GM19328 (cell line): ENCODE measurements at regions not wholly inside any gene's neighbourhood (a gene's known extent, or its start where the extent isn't known, plus 50 kb on each side); places are given as distances from the start of the nearest gene placed in this dataset.
"Not testable (repeated sequence)": the region's sequence is repeated elsewhere in the genome, so short reads cannot be mapped to it uniquely, and the experiment has no call there.

ENCODE experiments used
- ATAC-seq: cut with Tn5 transposase; IDR thresholded peaks from one replicate; pipeline ENCODE4 v1.9.1; 2021; ENCODE audit warnings: mild to moderate bottlenecking, moderate library complexity; ENCODE audit not compliant: unreplicated experiment

DNA sequence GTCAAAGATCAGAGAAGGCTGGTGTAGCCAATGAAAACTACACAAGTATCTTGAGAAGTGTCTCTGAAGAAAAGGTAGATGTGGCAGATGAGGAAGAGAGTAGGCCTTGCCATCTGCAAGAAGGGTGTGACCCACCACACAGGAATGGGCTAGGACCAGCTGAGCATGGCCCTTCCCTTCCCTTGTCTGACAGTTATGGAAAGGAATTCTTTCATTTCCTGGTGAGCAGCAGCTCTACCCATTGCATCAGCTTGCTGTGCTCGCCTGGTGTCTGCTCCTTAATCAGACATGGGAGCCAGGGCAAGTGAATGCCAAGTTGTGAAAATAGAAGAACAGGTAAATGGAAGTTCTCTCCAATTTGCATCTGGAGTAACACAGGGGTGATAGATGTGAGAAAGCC, 145.2 kb upstream of the KRR1 start:
- no peak for ATAC-seq

DNA sequence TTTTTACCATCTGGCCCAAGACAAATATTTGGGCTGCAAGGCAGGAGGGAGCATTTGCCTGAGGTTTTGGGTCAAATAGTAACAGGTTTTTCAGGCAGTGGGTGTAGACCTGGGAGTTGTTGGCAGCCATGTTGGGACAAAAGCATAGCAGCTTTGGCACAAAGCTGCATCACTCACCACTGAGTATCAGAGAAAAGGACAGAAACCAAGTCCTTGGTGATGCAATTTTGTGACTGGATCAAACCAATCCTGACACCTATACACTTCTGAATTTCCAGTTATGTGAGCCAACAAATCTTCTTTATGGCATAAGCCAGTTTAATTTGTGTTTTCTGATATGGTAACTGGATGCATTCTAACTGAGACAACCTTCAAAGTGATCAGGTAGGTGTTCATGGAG, 144.8 kb upstream of the KRR1 start:
- no peak for ATAC-seq

DNA sequence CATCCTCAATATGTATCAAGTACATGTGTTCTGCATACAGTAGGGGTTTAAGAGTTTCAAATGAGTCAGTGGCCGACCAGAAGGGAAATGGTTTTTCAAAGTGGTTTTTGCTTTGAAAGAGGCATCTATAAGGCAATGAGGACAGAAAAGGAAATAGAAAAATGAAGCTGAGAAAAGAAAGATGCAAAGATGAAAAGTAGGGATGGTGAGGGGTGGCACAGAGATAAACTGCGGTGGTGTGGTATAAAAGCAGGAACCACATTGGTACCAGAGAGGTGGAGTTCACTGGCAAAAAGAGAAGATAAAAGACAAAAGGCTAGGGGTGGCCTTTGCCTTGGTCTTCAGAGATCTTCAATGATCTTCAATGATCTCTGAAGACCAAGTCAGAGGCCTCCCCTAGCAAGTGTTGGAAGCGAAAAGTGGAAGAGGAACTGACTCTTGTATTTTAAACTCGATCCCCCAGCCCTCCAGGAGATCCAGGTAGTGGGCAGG, 144.0 kb upstream of the KRR1 start:
- peak; percentile 50 for ATAC-seq

DNA sequence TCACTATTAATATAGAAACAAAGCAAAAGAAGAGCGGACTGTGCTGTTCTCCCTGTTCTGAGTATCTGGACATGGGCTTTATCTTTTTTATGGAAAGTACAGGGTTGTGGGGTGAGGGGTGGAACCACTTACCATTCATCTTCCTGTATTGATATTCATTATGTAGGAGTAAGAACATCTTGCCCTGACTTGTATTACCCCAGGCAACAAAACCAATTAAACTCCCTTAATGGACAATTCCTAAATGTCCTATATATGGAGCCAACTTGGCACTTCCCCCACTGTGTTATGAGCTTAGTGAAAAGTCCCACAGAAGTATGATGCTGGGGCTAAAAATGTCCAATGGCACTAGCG, 139.9 kb upstream of the KRR1 start:
- no peak for ATAC-seq

DNA sequence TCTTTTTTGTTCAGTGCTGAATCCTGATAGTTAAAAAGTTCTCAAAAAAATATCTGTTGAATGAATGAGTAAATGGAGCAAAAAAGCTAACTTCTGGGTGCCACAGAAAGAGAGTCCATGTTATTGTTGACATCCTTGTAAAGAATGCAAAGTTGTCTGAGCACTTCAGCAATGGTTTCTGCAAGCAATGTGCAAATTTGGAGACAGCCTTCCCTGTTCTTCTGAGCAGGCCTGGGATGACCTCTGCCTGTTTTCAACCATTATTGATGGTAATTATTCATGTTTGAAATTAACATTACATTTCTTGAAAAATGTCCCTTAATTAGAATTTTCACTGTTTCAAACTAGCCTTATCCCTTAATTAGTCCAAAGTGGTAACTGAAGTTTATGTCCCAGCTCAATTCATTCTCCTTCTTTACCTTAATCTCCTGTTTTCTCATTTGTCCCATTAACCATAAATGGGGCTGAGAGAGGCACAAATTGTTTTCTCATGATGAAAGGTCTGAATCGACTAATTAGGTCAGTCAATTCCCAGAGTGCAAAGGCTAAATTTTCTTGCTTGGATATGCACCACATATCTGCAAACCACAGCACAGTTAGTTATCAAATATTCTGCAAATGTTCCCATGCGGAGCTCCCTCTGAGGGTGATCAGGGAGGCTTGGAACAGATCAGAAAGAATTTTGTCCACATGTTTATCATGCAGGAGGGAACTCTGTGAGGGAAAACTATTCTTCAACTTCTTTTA, 139.4 kb upstream of the KRR1 start:
- ATAC-seq, result no peak

DNA sequence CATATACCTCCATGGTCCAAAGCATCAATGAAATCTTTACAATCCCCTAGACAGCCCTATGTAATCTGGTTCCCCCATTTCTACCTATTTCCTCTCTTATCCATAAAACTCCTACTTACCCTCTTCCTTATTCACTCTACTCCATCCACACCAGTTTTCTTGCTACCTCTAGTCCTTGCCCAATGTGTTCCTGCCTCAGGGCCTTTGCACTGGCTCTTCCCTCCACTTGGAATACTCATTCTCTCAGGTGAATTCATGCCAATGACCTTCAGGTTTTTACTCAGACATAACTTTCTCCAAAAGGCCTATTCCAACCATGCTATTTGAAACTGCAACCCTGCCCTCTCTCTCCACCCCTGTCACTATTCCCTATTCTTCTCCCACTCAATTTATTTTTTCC, 138.7 kb upstream of the KRR1 start:
- no peak for ATAC-seq

DNA sequence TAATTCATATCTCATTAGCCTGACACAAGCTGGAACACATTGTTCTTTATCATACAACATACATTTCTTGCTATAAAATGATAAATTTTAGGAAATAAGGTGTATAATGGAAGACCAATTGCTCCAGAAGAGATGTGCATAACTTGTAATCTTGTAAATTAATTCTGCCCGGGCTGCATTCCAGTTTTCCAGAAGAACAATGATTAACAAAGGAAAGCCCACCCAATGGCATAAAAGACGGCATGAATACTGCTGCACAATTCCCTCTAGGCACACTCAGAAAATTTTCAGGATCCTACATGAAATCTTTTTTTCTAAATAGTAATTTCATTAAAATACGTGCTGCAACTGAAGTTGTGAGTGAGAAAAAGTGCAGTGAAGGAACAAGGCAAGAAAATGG, 137.4 kb upstream of the KRR1 start:
- ATAC-seq, result no peak

DNA sequence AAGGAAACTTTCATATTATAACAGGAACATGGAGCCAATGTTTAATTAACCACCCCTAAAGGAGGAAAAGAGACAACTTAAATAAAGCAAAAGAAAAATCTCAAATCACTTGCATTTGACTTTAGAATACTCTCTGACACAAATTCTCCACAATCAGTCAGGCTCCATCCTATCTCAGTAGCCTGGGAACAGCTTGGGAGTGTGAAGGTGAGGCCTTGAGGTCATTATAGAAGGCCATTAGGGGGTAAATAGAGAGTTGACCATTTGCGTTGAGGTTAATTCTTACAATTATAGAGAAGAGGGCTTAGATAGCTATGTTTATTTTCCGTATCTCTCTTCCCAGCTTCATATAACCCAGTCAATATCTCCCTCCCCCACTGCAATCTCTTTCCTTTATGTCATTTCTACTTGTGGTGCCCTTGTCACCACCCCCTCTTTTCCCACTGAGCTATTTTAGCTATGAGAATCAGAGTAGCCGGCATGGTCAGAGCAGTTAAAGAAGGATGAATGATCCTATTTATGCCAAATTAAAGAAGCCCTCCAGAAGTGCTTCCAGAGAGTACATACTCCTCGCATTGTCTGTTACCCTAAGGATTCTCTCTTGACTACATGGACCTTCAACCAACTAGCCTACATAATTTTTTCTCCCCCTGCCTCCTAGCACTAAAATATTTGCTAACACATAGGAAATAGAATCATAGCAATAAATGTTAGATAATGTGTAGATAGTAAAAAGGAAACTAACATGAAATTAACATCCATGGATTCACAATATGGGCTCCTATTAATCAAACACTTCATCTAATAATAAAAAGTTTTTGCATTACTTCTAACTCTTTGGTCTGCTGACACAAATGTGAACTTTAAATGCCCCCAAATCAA, 135.2 kb upstream of the KRR1 start:
- no peak for ATAC-seq

DNA sequence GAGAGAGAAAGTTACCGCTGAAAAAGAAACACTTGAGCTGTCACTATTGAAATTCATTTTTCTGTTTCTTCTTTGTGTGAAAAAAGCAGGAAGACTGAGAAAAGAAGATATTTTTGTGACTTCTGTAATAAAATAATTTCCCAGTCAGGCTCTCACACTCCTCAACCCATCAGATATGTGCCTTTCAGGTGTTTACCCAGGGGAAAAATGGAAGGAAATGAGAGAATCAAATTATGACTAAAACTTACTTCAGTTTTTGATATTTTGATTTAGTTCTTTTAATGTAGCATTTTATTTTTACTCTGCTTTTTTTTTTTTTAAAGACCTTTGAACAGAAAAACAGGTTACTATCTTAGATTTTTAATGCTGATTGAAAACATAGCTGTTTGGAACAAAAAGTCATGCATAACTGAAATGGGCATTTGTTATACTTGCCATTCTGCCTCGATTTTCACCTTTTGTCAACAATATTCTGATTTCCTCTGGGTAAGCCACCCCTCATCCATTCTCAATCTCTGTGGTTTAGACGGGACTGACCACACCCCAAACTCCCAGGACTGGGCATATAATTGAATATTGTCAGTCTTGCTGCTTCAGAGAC, 133.2 kb upstream of the KRR1 start:
- no peak for ATAC-seq

DNA sequence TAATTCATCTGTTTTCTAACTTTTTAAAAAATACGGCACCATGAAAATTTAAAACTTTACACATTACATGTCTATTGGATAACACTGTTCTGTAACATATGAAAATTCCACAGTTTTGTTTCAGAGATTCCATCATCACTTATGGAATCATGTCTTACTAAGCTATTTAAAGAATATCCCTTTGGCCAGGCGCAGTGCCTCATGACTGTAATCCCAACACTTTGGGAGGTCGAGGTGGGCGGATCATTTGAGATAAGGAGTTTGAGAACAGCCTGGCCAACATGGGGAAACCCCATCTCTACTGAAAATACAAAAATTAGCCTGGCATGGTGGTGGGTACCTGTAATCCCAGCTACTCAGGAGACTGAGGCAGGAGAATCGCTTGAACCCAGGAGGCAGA, 131.7 kb upstream of the KRR1 start:
- ATAC-seq, result not testable (repeated sequence)

DNA sequence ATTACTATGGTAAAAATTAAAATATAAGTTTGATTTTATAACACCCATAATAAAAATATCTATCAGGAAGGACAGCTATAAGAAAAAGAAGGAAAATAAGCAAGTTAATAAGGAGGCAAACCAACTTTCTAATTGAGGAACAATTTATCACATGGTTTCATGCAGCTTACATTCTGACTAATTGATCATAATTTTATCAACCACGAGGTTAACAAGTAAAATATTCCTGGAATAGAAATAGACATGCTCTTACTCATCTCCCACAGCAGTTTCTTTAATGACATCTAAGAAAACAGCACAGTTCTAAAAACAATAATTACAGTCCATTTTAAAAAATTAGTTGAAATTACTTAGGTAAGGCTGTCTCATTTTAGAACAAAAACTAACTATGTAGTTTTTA, 130.8 kb upstream of the KRR1 start:
- no peak for ATAC-seq

DNA sequence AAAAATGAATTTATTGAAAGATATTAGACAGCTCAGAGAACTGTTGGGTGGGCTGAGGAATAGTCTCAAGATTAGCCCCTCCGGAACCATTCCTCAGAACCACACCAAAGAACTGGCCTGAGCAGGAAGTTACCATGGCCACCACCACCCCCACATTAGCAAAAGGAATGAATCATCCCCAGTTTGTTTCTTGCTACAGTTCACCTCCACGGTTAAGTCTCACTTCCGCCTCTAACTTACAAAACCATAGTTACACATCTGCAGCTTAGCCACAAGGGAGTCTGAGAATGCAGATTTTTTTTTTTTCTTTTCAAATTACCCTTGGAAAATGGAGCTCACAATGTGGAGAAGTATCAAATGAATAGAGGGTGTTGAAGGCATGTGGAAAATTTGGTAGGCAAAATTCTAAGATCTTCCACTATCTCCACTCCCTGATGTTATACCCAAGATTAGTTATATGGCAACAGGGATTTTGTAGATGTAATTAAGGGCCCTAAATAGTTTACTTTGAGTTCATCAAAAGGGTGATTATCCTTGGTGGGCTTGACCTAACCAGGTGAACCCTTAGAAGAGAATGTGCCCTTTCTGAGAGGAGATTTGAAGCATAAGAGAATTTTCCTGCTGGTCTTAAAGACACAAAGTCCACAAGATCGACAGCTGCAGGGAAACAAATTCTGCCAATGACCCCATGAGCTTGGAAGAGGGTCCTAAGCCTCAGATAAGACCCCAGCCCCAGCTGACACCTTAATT, 129.8 kb upstream of the KRR1 start:
- ATAC-seq, result peak; percentile 98

DNA sequence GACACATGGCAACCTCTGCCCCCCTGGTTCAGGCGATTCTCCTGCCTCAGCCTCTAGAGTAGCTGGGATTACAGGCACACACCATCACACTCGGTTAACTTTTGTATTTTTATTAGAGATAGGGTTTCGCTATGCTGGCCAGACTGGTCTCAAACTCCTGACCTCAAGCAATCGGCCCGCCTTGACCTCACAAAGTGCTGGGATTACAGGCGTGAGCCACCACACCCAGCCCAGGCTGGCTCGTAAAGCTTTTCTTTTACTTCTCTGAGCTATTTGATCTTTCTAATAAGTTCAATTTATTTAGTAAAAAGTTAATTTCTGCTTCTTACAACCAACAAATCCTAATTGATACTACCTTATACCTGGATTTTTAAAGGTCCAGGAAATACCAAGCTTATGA, 127.4 kb upstream of the KRR1 start:
- ATAC-seq, result no peak

DNA sequence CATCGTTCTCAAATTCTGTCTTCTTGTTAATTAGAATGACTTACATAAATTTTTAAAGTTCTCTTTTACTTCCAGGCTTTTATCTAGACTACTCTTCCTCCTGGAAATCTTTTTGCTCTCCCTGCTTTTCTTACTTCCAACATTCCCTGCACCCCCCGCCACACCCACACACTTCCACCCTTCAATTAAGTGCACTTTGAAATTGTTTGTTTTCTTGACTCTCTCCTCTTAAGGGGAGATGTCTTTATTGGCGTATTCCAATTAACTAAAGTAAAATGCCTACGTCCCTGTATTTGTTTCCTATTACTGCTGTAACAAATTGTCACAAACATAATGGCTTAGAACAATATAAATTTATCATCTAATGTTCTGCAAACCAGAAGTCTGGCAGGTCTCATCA, 125.2 kb upstream of the KRR1 start:
- ATAC-seq, result no peak

DNA sequence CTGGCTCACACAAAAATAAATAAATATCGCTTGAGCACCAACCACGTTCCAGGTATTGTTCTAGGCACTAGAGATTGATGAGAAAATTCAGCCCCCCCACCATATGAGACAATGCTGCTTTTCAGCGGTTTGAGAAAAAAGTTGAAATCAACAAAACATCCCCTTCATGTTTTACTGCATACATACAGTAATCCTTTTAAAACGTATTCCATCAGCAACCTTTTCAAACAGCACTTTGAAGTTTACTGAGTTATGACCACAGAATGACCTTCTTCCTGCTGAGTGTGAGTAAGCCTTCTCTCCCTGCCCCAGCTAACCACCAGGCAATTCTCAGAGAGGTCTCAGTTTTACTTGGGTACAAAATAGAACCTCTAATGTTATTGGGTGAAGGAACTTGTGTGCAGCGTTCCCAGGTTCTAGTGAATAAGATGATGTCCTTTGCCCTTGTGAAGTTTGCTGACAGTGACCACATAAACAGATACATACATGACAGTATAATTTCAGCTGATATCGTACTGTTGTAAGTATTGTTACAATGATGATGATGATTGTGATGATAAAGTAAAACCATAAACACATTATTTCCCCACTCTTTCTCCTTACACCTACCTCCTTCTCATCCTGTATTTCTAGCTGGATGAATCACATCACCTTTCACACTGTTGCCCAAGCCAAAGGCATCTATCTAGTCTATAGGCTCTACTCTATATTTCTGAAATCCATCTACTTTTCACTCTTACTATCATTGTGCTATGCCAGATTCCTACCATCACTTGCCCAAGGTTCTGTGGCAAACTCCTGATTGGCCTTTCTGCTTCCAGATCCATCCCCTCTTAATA, 124.4 kb upstream of the KRR1 start:
- ATAC-seq, result no peak

DNA sequence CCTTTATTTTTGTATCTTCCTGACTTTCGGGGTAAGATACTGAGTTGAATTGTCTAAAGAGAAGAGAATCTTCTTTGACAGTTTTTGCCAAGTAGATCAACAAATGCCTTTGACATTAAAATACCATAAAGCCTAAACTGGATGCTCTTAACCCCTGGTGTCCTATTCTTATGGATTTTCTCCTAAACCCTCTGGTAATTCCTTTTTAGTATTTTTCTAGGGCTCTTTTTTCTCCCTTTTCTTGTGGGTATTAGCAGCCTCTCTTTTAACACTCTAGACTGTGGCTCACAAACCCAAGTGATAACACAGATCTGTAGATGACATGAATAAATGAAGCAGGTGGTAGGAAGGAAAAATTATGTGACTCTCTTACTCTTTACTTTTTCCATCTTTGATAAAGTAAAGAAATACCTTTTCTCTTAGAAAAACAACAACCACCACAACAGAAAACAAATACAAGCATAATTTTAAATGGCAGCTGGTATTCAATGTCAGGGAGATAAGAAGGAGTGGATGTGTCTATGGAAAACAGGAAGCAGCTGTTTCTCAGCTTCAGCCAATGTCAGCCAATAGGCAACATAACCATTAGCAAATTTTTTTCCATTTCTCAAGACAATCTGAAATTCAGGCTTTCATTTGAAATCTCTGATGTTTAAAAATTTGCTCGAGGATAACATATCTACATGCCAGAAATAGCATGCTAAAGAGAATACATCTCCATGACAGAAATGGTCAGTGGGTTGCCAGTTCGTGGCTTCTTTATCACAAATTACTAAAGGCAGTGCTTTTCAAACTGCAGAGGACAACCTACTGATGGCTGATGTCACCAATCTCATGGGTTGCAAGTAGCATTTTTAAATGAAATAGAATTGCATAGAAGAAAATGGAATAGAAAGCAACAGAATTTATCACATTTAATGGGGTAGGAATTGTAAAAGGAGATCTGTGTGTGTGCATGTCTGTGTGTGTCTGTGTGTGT, 123.1 kb upstream of the KRR1 start:
- ATAC-seq, result no peak

DNA sequence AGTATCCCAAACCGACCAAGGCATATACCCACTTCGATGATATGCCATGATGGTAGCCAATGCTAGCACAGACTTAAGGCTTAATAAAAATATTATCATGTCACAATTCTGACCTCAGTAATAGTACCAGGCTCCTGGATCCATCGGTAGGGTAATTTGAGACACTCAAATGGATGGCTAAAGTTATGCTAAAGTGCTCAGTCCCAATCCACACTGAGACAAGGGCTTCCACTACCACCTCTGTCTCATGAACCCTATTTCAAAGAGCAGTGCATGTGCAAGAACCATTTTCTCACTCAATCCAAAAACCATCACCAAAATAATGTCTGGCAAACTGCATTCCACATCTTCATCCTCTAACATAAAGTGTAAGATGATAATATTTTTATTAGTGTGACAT, 122.4 kb upstream of the KRR1 start:
- no peak for ATAC-seq

DNA sequence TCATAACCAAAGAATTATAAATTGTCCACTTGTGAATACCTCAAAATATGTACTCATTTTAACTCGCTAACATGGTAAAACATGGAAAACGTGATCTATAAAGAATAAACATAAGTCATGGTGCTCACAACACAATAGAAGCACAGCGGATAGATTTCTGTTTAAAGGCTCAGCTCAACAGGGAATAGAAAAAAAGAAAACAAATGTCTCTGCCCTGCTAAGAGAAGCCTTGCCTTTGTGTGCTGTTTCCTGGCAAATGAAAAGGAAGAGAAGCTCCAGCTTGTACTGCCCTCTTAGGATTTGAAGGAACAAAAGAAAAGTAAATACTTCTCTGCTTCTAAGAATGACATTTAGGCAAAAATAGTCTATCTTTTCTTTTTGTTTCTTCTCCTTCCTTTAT, 121.0 kb upstream of the KRR1 start:
- no peak for ATAC-seq

DNA sequence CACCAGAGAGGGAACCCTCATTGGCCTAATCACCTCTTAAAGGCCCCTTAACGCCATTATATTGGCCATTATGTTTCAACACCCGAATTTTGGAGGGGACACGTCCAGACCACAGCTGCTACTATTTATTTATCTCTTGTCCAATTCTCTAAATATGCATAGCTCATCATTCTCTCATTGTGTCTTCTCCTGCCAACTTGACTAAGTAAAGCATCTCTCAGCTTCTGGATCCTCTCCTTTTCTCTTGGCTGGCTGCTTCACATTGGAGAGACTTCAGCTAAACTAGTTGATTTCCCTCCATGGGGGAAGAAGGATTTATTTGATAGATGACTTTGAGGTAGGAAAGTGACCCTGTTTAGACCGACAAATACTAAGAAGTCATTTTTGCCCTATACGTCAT, 120.4 kb upstream of the KRR1 start:
- no peak for ATAC-seq
